HUES48 (cell line): ENCODE measurements at regions not wholly inside any gene's neighbourhood (a gene's known extent, or its start where the extent isn't known, plus 50 kb on each side); places are given as distances from the start of the nearest gene placed in this dataset.

Experiments
- H3K27ac ChIP-seq: one replicate; pipeline ENCODE4 v1.7.0; 2013; ENCODE audit warnings: low read depth, low read length, inconsistent platforms
- H3K27me3 ChIP-seq: 2 replicates; pipeline ENCODE4 v1.6.1; 2013; ENCODE audit warnings: mild to moderate bottlenecking, low read length; ENCODE audit not compliant: control insufficient read depth, insufficient read depth
- H3K36me3 ChIP-seq: 2 replicates; pipeline ENCODE4 v1.6.1; 2013; ENCODE audit warnings: low read length; ENCODE audit not compliant: control insufficient read depth, insufficient read depth
- H3K4me1 ChIP-seq: 2 replicates; pipeline ENCODE4 v1.6.1; 2013; ENCODE audit warnings: mild to moderate bottlenecking, low read length; ENCODE audit not compliant: control insufficient read depth, insufficient read depth
- H3K4me3 ChIP-seq: 2 replicates; pipeline ENCODE4 v1.5.1; 2013; ENCODE audit warnings: mild to moderate bottlenecking, low read depth, low read length
- H3K9ac ChIP-seq: 2 replicates; pipeline ENCODE4 v1.6.1; 2013; ENCODE audit warnings: mild to moderate bottlenecking, low read depth, low read length, moderate library complexity
- H3K9me3 ChIP-seq: 2 replicates; pipeline ENCODE4 v1.6.1; 2013; ENCODE audit warnings: low read length; ENCODE audit not compliant: control insufficient read depth, insufficient read depth

DNA sequence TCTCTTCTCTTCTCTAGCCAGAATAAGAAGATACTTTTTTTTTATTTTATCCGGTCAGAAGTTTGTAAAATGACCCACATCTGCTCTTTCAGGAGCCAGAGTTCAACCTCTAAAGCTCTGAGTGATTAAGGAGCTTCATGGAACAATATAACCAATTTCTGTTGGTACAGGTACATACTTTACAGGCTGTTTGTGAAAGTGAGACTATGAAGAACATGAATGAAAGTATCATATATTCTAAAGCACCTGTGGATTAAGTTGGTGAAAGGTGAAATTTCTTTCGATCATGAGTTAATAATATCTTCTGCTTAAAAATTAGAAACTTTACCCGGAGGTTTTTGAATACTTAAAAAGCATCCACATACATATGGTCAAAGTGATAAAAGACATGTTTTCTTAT is 65.2 kb downstream of the DMRT2 start:
- no peaks in the 10 kb centered on the region for H3K9me3 ChIP-seq
- 0 out of 2 replicates have a peak, but pooled peaks cover 3% of the 10 kb centered on the region for H3K4me1 ChIP-seq
- H3K27me3 ChIP-seq: no peaks in the 10 kb centered on the region
- H3K9ac ChIP-seq: no peak overlapping the region
- H3K36me3 ChIP-seq: no peaks in the 10 kb centered on the region
- no peak overlapping the region for H3K27ac ChIP-seq
- no peak overlapping the region for H3K4me3 ChIP-seq

DNA sequence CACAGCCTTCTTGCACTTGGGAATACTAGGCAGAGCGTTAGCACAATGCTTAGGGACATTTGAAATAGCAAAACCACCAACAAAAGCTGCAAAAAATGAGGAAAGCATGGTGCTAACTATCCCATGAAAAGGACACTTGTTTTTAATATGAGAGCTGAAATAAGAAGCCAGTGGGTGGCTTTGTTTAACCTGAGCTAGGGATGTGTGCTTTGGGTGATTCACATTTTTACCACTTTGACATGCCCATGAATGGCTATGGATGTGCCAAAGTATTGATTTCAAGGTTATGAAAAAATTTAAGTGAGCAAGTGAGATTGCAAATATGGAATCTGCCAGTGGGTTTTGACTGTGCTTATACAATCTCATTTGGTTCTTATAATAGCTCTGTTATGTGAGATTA is 67.3 kb downstream of the DMRT2 start:
- Histone ChIP-seq H3K4me3 (no peak overlapping the region), H3K27me3 (no peaks in the 10 kb centered on the region), H3K9me3 (no peaks in the 10 kb centered on the region), H3K4me1 (peaks cover 10% of the 10 kb centered on the region; the same call in 1 of the 2 replicates), H3K9ac (no peak overlapping the region), H3K36me3 (no peaks in the 10 kb centered on the region), H3K27ac (no peak overlapping the region)

DNA sequence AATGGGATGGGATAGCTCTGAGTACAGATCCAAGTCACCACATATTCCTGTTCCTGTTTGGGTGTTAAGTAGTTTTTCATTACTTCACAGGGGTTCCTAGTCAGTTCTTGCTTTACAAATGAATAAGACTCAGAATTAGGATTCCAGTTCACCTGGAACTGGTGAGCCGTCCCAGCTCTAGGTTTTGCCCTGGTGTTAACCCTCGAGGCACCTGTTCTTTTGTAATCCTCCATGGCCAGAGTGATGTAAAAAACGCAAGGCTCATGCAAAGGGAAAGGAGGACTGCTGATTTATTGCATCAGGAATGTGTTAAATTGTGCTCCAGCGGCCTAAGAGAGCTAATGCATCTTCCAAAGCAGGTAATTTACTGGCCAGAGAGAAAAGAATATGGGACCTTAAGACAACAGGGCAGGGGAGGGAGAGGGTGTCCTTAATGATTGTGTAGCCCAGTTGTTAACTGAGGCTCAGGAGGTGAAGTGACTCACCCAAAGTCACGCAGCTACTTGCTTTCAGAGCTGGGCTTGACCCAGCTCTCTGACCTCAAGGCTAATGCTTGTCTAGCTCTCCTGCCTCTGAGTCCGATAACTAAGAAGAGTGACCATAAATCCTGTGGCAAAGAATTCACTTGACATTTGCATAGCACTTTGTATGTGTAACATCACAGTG is 70.5 kb downstream of the DMRT2 start:
- H3K9me3 ChIP-seq: no peaks in the 10 kb centered on the region
- H3K27me3 ChIP-seq: no peaks in the 10 kb centered on the region
- no peak overlapping the region for H3K27ac ChIP-seq
- H3K4me1 ChIP-seq: peaks cover 10% of the 10 kb centered on the region; the same call in 1 of the 2 replicates
- no peak overlapping the region for H3K4me3 ChIP-seq
- no peak overlapping the region for H3K9ac ChIP-seq
- no peaks in the 10 kb centered on the region for H3K36me3 ChIP-seq

DNA sequence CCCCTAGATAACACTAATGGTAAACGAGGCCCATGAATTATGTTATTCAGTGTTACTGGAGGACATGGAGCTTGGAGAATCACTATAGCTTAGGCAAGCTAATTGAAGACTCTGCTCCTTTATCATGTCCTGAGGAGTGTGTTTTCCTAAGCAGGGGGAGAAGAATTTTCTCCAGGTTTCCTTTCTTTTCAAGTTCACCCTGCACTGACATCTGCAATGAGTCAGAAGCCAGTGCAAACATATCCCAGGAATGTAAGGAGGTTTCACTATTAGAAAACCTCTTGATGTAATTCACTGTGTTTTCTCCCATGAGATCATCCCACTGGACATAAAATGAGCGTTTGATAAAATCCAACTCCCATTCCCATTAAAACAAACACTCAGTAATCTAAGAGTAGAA is 75.6 kb downstream of the DMRT2 start:
- no peak overlapping the region for H3K9ac ChIP-seq
- no peak overlapping the region for H3K4me3 ChIP-seq
- peaks cover 9% of the 10 kb centered on the region; the same call in 1 of the 2 replicates for H3K27me3 ChIP-seq
- no peaks in the 10 kb centered on the region for H3K9me3 ChIP-seq
- no peak overlapping the region for H3K27ac ChIP-seq
- H3K4me1 ChIP-seq: peaks cover 21% of the 10 kb centered on the region
- H3K36me3 ChIP-seq: no peaks in the 10 kb centered on the region

DNA sequence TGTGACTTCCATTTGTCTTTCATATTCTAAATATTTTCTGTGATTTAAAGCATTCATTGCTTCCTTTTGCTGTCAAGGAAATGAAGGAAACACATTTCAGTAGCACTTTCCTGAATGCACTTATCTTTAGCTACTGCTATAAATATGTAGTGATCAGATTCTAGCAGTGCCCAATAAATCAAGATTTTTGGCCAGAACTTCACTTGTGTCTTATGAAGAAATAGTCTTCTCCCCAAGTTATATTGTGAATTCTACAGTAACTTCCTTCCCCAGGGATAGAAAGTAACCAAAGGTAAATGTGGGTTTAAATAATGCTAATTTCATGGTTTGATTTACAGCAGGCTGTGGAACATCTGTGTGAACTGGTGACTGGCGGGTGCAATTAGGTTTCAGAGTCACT is 77.9 kb downstream of the DMRT2 start:
- H3K27me3 ChIP-seq: peaks cover 9% of the 10 kb centered on the region; the same call in 1 of the 2 replicates
- H3K27ac ChIP-seq: no peak overlapping the region
- H3K9me3 ChIP-seq: no peaks in the 10 kb centered on the region
- H3K36me3 ChIP-seq: no peaks in the 10 kb centered on the region
- no peak overlapping the region for H3K9ac ChIP-seq
- peaks cover 18% of the 10 kb centered on the region for H3K4me1 ChIP-seq
- H3K4me3 ChIP-seq: no peak overlapping the region

DNA sequence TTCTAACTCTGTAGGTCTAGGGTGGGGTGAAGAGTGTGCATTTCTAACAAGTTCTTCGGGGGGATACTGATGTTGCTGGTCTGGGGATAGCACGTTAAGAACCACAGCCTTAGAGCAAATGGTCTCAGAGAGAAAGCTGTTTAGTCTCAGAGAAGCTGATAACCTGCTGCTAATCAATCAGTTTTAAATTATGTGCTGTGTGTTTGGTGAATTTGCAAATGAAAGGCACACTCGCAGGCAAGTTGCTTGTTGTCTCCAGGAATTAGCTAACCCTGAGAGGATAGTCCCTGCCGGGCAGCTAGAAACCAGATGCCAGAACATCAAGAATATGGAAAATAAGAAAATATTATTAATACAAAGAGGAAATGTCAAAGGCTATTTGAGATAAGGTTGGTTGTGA is 79.2 kb downstream of the DMRT2 start:
- Histone ChIP-seq H3K4me3 (0 out of 2 replicates have a peak overlapping the region, but pooled peaks have one; percentile 1), H3K9ac (no peak overlapping the region), H3K4me1 (peaks cover 18% of the 10 kb centered on the region), H3K27me3 (peaks cover 9% of the 10 kb centered on the region; the same call in 1 of the 2 replicates), H3K27ac (peak overlapping the region; percentile 72), H3K36me3 (no peaks in the 10 kb centered on the region), H3K9me3 (no peaks in the 10 kb centered on the region)

DNA sequence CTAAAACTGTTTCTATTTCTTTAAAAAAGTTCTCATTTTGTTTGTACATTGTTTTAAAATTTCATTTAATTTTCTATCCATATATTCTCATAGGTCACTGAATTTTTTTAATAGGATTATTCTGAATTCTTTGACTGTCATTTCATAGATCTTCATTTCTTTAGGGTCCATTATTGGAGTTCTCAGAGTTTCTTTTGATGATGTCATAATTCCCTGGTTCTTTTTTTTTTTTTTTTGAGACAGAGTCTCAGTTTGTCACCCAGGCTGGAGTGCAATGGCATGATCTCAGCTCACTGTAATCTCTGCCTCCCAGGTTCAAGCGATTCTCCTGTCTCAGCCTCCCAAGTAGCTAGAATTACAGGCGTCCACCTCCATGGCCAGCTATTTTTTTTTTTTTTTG is 89.9 kb downstream of the DMRT2 start:
- H3K27me3 ChIP-seq: no peaks in the 10 kb centered on the region
- H3K27ac ChIP-seq: no peak overlapping the region
- H3K9ac ChIP-seq: no peak overlapping the region
- H3K4me3 ChIP-seq: no peak overlapping the region
- H3K36me3 ChIP-seq: no peaks in the 10 kb centered on the region
- H3K9me3 ChIP-seq: peaks cover 3% of the 10 kb centered on the region; the same call in 1 of the 2 replicates
- no peaks in the 10 kb centered on the region for H3K4me1 ChIP-seq

DNA sequence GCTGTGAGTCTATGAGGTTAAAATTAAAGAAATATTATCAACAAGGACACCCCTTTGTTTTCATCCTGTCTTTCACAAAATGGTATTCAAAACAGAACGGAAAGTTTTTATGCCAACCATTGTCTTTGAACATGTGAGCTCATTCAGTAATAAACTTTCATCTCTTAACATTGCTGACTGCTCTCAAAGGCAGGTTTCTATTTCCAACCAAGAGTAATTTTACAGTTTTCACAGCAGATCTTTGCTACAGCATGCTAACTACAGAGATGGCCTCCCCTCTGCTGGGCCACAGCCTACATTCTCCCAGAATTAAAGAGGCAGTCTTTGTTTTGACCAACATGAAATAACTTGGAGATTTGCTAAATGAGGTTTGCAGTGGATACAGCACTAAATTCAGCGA is 101.5 kb downstream of the DMRT2 start:
- Histone ChIP-seq H3K36me3 (no peaks in the 10 kb centered on the region), H3K9ac (no peak overlapping the region), H3K4me3 (no peak overlapping the region), H3K9me3 (no peaks in the 10 kb centered on the region), H3K27me3 (no peaks in the 10 kb centered on the region), H3K27ac (no peak overlapping the region), H3K4me1 (no peaks in the 10 kb centered on the region)

DNA sequence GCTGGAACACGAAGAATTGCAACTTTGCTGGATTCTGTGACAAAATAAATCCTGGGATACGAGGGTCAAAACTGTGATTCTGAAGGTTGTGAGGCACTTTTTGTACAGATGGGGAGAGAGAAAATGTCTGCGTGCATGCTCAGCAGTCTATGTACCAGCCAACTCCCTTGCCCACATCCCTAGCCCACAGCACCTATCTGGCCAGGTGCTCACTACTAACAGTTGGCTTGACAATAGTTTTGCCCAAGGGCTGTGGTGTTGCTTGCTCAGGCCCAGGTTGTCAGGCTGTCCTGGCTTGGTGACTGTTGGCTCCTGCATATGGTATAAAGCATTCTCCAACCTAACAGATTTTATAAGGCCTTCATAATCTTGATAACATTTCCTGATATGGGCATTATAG is 102.0 kb downstream of the DMRT2 start:
- Histone ChIP-seq H3K9ac (no peak overlapping the region), H3K36me3 (no peaks in the 10 kb centered on the region), H3K27me3 (no peaks in the 10 kb centered on the region), H3K4me1 (no peaks in the 10 kb centered on the region), H3K4me3 (no peak overlapping the region), H3K27ac (no peak overlapping the region), H3K9me3 (no peaks in the 10 kb centered on the region)

DNA sequence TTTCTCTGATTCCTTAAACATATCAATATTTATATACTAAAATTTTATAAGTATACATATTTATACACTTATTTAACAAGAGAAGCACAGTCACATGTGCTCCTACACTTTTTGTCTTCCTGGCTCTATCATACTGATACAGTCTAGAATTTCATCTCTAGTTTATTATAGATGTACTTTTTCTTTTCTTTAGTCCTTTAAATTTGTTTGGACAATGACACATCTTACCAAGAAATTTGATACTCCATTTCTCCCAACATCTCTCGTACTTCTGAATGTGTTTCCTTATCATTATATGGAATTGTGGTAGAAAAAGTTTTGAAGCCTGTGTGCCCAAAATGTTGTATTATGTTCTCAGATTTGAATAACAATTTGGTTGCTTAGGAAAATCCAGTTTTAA is 104.6 kb downstream of the DMRT2 start:
- Histone ChIP-seq H3K36me3 (no peaks in the 10 kb centered on the region), H3K27ac (no peak overlapping the region), H3K4me1 (no peaks in the 10 kb centered on the region), H3K4me3 (no peak overlapping the region), H3K27me3 (no peaks in the 10 kb centered on the region), H3K9ac (no peak overlapping the region), H3K9me3 (no peaks in the 10 kb centered on the region)

DNA sequence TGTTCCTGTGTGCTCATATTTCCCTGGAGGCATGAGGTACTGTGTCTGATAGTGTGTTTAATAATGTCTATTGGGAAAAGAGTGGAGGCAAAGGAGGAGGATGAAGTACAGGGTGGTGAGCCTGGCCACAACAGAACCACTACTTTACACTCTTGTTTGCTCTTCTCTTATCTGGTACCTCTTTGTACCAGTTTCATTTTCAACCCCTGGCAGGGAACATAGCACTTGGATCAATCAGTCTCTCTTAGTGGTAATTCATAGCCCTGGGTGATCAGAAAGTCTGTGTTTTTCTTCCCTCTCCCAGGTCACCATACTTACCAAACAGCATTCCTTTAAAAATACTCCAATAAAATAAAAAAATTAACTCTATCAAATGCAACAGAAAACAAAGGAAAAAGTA is 105.4 kb downstream of the DMRT2 start:
- H3K9ac ChIP-seq: no peak overlapping the region
- no peak overlapping the region for H3K4me3 ChIP-seq
- no peaks in the 10 kb centered on the region for H3K27me3 ChIP-seq
- no peaks in the 10 kb centered on the region for H3K9me3 ChIP-seq
- no peaks in the 10 kb centered on the region for H3K36me3 ChIP-seq
- no peaks in the 10 kb centered on the region for H3K4me1 ChIP-seq
- no peak overlapping the region for H3K27ac ChIP-seq
